Effector memory CD4-positive, alpha-beta T cell (primary cell): ENCODE measurements at regions not wholly inside any gene's neighbourhood (a gene's known extent, or its start where the extent isn't known, plus 50 kb on each side); places are given as distances from the start of the nearest gene placed in this dataset.
"Not testable (repeated sequence)": the region's sequence is repeated elsewhere in the genome, so short reads cannot be mapped to it uniquely, and the experiment has no call there.

Experiments used
- DNase-seq, 3 donors: peaks; one replicate each; pipeline ENCODE4 v3.0.0-alpha.2; 2020
- H3K27ac ChIP-seq: 2 replicates; pipeline ENCODE4 v1.7.0; 2013; ENCODE audit warnings: mild to moderate bottlenecking, low read length, moderate library complexity; ENCODE audit not compliant: insufficient read depth, poor library complexity, severe bottlenecking
- H3K27me3 ChIP-seq: replicated peaks from 2 replicates; pipeline ENCODE4 v1.7.0; 2013; ENCODE audit warnings: mild to moderate bottlenecking, low read length; ENCODE audit not compliant: insufficient read depth, control insufficient read depth, poor library complexity, severe bottlenecking
- H3K36me3 ChIP-seq: 2 replicates; pipeline ENCODE4 v1.7.0; 2013; ENCODE audit warnings: mild to moderate bottlenecking, low read length, moderate library complexity; ENCODE audit not compliant: control insufficient read depth, insufficient read depth
- H3K4me1 ChIP-seq: 2 replicates; pipeline ENCODE4 v1.7.0; 2013; ENCODE audit warnings: low read length, mild to moderate bottlenecking; ENCODE audit not compliant: control insufficient read depth, insufficient read depth, poor library complexity, severe bottlenecking
- H3K4me3 ChIP-seq: 2 replicates; pipeline ENCODE4 v1.7.0; 2013; ENCODE audit warnings: low read length, low read depth, mild to moderate bottlenecking; ENCODE audit not compliant: insufficient read depth, poor library complexity, severe bottlenecking
- H3K9me3 ChIP-seq: 2 replicates; pipeline ENCODE4 v1.7.0; 2013; ENCODE audit warnings: mild to moderate bottlenecking, low read length, moderate library complexity; ENCODE audit not compliant: control insufficient read depth

DNA sequence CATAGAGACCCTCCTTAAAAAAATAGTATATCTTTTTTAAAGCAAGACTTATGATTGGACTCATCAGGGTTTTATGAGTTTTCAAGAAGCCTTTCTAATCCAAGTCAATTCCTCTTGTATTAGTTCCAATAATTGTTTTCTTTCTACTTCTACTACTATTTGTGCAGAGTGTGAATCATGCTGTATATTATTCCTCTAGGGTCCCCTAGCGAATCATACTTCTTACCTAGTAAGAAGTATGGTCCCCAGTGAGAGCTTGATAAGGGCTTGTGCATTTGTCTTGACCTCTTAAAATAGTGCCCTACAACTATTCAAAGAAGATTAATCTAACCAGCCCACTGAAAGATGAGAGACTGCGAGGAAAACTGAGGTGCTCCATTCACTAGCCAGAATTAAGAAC lies 715.7 kb upstream of the ZP4 start:
- H3K36me3 ChIP-seq: no peaks in the 10 kb centered on the region
- no peaks in the 10 kb centered on the region for H3K27me3 ChIP-seq
- H3K27ac ChIP-seq: no peak overlapping the region
- H3K4me3 ChIP-seq: no peak overlapping the region
- H3K4me1 ChIP-seq: no peaks in the 10 kb centered on the region
- no peaks in the 10 kb centered on the region for H3K9me3 ChIP-seq
- DNase-seq: no peak

- Histone ChIP-seq H3K4me3 (no peak overlapping the region), H3K27ac (no peak overlapping the region), H3K4me1 (no peaks in the 10 kb centered on the region), H3K9me3 (no peaks in the 10 kb centered on the region), H3K27me3 (no peaks in the 10 kb centered on the region), H3K36me3 (no peaks in the 10 kb centered on the region)
- no peak for DNase-seq
Observed at GRCh38 chr1:238604357-238604756, 713.6 kb upstream of the ZP4 start.

DNA sequence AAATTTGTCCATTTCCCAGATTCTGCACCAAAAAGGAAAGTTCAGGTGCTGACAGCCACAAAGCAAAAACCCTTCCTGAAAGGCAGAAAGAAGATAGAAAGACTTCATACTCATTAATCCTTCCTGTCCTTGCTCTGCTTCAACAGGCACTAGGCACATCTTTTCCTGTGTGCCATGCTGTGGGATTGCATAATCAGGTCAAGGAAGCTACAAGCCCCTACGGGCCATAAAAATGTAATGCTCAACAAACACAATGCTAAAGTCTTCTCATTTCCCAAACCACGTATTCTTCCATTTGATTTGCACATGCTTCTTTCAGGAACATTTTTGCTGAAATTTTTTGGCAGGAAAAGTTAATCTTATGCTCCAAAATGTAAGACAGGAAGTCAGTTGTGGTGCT lies 710.9 kb upstream of the ZP4 start:
- not testable (repeated sequence) for H3K27me3 ChIP-seq, H3K4me3 ChIP-seq, DNase-seq, H3K27ac ChIP-seq, H3K36me3 ChIP-seq, H3K4me1 ChIP-seq, H3K9me3 ChIP-seq

DNA sequence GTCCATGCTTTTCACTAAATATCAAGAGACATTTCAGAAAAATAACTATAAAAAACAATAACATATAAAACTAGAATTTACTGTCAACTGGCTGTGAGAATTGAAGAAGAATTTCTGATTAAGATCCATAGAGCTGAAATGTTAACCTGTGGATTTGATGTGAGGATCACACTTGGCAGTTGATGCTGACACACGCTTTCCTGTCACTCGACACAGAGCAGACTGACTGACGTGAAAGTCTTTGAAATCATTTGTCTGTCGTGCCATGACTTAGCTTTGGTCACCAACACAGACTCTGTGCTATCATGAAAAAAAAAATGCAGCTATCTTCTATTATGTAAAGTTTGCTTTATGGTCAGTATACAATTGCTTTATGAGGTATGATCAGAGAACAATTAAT lies 706.0 kb upstream of the ZP4 start:
- Histone ChIP-seq H3K4me3 (no peak overlapping the region), H3K27ac (no peak overlapping the region), H3K9me3 (no peaks in the 10 kb centered on the region), H3K4me1 (no peaks in the 10 kb centered on the region), H3K36me3 (no peaks in the 10 kb centered on the region), H3K27me3 (no peaks in the 10 kb centered on the region)
- no peak for DNase-seq

DNA sequence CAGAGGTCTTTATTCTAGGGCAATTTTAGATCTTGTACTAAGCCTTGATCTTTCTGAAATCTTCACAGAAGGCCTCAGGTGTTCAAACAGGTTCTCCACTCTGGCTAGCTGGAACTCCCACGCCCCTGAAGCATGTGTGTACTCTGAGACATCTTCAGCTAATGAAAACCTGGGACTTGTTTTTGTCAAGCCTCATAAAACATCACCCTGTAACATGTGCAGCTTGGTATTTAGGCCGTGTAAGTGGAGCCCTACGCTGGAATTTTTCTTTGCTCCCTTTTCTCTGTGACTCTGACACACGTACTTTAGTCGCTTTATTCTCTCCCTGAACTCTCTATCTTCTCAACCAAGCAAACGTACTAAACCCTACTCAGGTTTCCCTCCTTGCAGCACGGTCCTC lies 701.9 kb upstream of the ZP4 start:
- no peaks in the 10 kb centered on the region for H3K4me1 ChIP-seq
- no peak overlapping the region for H3K27ac ChIP-seq
- H3K9me3 ChIP-seq: no peaks in the 10 kb centered on the region
- no peak overlapping the region for H3K4me3 ChIP-seq
- no peaks in the 10 kb centered on the region for H3K27me3 ChIP-seq
- DNase-seq: no peak
- H3K36me3 ChIP-seq: no peaks in the 10 kb centered on the region

- no peak for DNase-seq
- Histone ChIP-seq H3K36me3 (no peaks in the 10 kb centered on the region), H3K4me3 (no peak overlapping the region), H3K27me3 (no peaks in the 10 kb centered on the region), H3K9me3 (no peaks in the 10 kb centered on the region), H3K4me1 (no peaks in the 10 kb centered on the region), H3K27ac (no peak overlapping the region)
Observed at GRCh38 chr1:238589843-238590435, 699.2 kb upstream of the ZP4 start.

DNA sequence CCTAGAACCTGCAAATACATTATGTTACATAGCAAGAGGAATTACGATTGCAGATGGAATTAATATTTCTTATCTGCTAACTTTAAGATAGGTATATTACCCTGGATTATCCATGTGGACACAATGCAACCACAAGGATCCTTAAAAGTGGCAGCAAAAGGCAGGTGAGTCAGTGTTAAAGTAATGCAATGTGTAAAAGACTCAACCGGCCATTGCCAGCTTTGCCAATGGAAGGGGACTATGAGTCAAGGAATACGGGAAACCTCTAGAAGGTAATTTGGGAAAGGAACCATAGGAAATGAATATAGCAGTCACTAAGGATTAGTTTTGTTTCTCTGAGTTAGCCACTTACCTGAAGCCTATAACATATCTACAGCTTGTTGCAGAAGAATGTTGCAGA lies 692.1 kb upstream of the ZP4 start:
- Histone ChIP-seq H3K4me3 (no peak overlapping the region), H3K4me1 (no peaks in the 10 kb centered on the region), H3K36me3 (no peaks in the 10 kb centered on the region), H3K27me3 (no peaks in the 10 kb centered on the region), H3K27ac (no peak overlapping the region), H3K9me3 (no peaks in the 10 kb centered on the region)
- no peak for DNase-seq

GRCh38 chr1:238581332-238581731 lies 690.6 kb upstream of the ZP4 start:
- H3K36me3 ChIP-seq: no peaks in the 10 kb centered on the region

DNA sequence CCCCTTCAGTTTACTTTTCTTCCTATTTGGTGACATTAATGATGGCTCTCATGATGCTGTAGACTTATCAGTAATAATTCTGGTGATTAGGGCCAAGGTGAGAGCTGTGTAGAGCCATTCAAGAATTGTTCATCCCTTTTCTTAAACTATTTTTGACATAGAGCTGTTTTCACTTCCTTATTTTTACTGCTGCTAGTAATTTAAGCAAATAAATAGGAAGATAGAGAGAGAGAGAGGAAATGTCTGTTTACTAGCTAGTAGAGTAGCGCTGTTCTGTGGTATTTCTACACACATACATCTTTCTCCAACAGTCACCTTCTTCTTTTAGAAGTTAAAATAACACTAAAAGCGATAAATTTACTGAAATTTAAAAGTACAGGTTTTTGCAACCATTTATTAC lies 678.0 kb upstream of the ZP4 start:
- Histone ChIP-seq H3K4me3 (no peak overlapping the region), H3K27me3 (no peaks in the 10 kb centered on the region), H3K4me1 (no peaks in the 10 kb centered on the region), H3K9me3 (no peaks in the 10 kb centered on the region), H3K27ac (no peak overlapping the region), H3K36me3 (no peaks in the 10 kb centered on the region)
- no peak for DNase-seq

More at GRCh38 chr1:238581332-238581731, 690.6 kb upstream of the ZP4 start:
- H3K4me1 ChIP-seq: no peaks in the 10 kb centered on the region
- H3K9me3 ChIP-seq: no peaks in the 10 kb centered on the region
- no peak overlapping the region for H3K4me3 ChIP-seq
- H3K27me3 ChIP-seq: no peaks in the 10 kb centered on the region
- no peak for DNase-seq
- H3K27ac ChIP-seq: no peak overlapping the region

- Histone ChIP-seq H3K27ac (no peak overlapping the region), H3K4me3 (no peak overlapping the region), H3K27me3 (no peaks in the 10 kb centered on the region), H3K36me3 (no peaks in the 10 kb centered on the region), H3K9me3 (no peaks in the 10 kb centered on the region), H3K4me1 (no peaks in the 10 kb centered on the region)
- DNase-seq: no peak
Observed at GRCh38 chr1:238562341-238562740, 671.6 kb upstream of the ZP4 start.

- Histone ChIP-seq H3K27ac (no peak overlapping the region), H3K4me3 (no peak overlapping the region), H3K4me1 (no peaks in the 10 kb centered on the region), H3K36me3 (no peaks in the 10 kb centered on the region), H3K27me3 (no peaks in the 10 kb centered on the region), H3K9me3 (no peaks in the 10 kb centered on the region)
- no peak for DNase-seq
Observed at GRCh38 chr1:238558746-238559145, 668.0 kb upstream of the ZP4 start.
